Suprapubic skin (tissue), 4 donors: ENCODE measurements at regions not wholly inside any gene's neighbourhood (a gene's known extent, or its start where the extent isn't known, plus 50 kb on each side); places are given as distances from the start of the nearest gene placed in this dataset.

ENCODE experiments used
- EP300 ChIP-seq: sonication (generic); formaldehyde crosslinking; IDR thresholded peaks from one replicate; pipeline ENCODE4 v1.6.1; 2017; ENCODE audit warnings: antibody characterized with exemption
- POLR2AphosphoS5 ChIP-seq, 3 donors: sonication (generic); formaldehyde crosslinking; IDR thresholded peaks; one replicate each; pipeline ENCODE4 v1.6.1; 2017; ENCODE audit warnings: antibody characterized with exemption in 3 of 3
- TF ChIP-seq, protein P1 (sequence below), 2 donors: fragments of 200-600 bp in 1 of 2; fragments of 450-650 bp in 1 of 2; sonication (generic) in 1 of 2; IDR thresholded peaks; one replicate each; pipeline ENCODE4 v1.5.1; 2016 to 2019; ENCODE audit warnings: antibody characterized with exemption in 2 of 2, mild to moderate bottlenecking in 1 of 2, moderate library complexity in 1 of 2

DNA sequence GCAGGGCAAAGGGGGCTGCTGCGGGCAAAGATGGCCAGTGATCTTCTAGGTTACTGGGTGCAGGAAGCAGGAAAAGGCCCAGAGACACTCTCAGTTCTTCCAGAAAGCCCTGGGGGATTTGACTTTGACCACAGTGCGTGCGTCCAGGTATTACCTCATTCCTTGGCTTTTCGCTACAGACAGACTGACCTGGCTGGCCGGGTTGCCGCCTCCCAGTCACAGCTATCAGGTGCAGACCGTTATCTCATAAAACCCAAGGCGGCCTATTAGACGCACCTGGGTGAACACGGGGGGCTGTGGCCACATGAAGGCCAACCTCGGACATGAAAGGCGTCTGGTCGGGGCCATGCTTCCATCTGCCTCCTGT, 80.3 kb downstream of the FOXL3 start:
- TF ChIP-seq, protein P1, sequence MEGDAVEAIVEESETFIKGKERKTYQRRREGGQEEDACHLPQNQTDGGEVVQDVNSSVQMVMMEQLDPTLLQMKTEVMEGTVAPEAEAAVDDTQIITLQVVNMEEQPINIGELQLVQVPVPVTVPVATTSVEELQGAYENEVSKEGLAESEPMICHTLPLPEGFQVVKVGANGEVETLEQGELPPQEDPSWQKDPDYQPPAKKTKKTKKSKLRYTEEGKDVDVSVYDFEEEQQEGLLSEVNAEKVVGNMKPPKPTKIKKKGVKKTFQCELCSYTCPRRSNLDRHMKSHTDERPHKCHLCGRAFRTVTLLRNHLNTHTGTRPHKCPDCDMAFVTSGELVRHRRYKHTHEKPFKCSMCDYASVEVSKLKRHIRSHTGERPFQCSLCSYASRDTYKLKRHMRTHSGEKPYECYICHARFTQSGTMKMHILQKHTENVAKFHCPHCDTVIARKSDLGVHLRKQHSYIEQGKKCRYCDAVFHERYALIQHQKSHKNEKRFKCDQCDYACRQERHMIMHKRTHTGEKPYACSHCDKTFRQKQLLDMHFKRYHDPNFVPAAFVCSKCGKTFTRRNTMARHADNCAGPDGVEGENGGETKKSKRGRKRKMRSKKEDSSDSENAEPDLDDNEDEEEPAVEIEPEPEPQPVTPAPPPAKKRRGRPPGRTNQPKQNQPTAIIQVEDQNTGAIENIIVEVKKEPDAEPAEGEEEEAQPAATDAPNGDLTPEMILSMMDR (IDR thresholded peaks at IDR 0.05) = no peak
- TF ChIP-seq EP300 = no peak
- TF ChIP-seq POLR2AphosphoS5 (IDR thresholded peaks at IDR 0.05) = no peak
